ENCODE measurements at regions not wholly inside any gene's neighbourhood (a gene's known extent, or its start where the extent isn't known, plus 50 kb on each side); places are given as distances from the start of the nearest gene placed in this dataset.

DNA sequence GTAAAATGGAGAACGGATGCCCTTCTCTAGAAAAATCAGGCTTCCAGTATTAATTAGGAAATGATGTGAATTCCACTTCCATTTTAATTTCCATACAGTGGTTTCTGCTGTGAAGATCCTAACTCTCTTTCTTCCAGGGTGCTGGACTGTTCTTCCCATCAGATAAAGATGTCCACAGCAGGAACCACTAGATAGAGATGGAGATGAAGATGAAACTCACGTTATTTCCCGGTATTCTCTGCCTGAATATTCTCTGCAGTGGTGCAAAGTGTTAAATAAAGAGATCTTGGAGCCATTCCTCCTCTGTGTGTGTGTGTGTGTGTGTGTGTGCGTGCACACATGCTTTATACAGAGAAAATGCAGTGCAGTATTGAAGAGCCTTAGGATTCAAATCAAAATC is 727.5 kb downstream of the KCNJ2 start:
- H3K27me3 ChIP-seq, result no peaks in the 10 kb centered on the region
- H3K9me3 ChIP-seq, result no peaks in the 10 kb centered on the region
- H3K27ac ChIP-seq, result no peak overlapping the region
- no peak for DNase-seq (ENCODE audit: extremely low spot score in 2 of 2)
- intact Hi-C loops (cut with DNase I), result no loop called here
- H3K36me3 ChIP-seq, result no peaks in the 10 kb centered on the region
- no peak overlapping the region for H3K4me3 ChIP-seq
- TF ChIP-seq POLR2AphosphoS5 (IDR thresholded peaks at IDR 0.05; ENCODE audit: insufficient read depth in 1 of 2, low read depth in 1 of 2) (no peak), POLR2A (IDR thresholded peaks at IDR 0.05) (no peak)
- TF ChIP-seq, protein P1, sequence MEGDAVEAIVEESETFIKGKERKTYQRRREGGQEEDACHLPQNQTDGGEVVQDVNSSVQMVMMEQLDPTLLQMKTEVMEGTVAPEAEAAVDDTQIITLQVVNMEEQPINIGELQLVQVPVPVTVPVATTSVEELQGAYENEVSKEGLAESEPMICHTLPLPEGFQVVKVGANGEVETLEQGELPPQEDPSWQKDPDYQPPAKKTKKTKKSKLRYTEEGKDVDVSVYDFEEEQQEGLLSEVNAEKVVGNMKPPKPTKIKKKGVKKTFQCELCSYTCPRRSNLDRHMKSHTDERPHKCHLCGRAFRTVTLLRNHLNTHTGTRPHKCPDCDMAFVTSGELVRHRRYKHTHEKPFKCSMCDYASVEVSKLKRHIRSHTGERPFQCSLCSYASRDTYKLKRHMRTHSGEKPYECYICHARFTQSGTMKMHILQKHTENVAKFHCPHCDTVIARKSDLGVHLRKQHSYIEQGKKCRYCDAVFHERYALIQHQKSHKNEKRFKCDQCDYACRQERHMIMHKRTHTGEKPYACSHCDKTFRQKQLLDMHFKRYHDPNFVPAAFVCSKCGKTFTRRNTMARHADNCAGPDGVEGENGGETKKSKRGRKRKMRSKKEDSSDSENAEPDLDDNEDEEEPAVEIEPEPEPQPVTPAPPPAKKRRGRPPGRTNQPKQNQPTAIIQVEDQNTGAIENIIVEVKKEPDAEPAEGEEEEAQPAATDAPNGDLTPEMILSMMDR (IDR thresholded peaks at IDR 0.05), result no peak
- H3K4me1 ChIP-seq, result no peaks in the 10 kb centered on the region

GRCh38 chr17:70897446-70897845 is 728.1 kb downstream of the KCNJ2 start:
- no peaks in the 10 kb centered on the region for H3K36me3 ChIP-seq
- DNase-seq (ENCODE audit: extremely low spot score in 2 of 2), result no peak
- no peaks in the 10 kb centered on the region for H3K4me1 ChIP-seq
- H3K27ac ChIP-seq, result no peak overlapping the region
- intact Hi-C loops (cut with DNase I), result no loop called here
- TF ChIP-seq POLR2AphosphoS5 (IDR thresholded peaks at IDR 0.05; ENCODE audit: insufficient read depth in 1 of 2, low read depth in 1 of 2), result no peak
- TF ChIP-seq POLR2A (IDR thresholded peaks at IDR 0.05), result no peak
- no peak overlapping the region for H3K4me3 ChIP-seq
- no peaks in the 10 kb centered on the region for H3K27me3 ChIP-seq
- H3K9me3 ChIP-seq, result no peaks in the 10 kb centered on the region

DNA sequence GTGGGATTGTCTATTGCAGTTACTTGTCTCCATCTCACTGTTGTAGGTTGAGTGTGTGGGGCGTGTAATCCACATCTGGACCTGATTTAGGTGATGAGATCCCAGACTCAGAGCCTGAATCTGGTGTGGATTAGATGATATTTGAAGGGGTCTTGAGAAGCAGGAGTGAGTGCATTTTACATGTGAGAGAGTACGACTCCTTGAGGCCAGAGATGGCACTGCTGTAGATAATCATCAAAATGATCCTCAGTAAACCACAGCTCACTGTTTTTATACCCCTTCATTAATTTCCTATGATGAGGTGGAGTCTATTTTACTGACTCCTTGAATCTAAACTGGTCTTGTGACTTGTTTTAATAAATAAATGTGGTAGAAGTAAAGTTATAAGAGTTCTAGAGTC is 732.5 kb downstream of the KCNJ2 start:
- no peaks in the 10 kb centered on the region for H3K36me3 ChIP-seq
- H3K27me3 ChIP-seq, result no peaks in the 10 kb centered on the region
- TF ChIP-seq, protein P1 (IDR thresholded peaks at IDR 0.05), result no peak
- TF ChIP-seq POLR2A (IDR thresholded peaks at IDR 0.05), result no peak
- TF ChIP-seq POLR2AphosphoS5 (IDR thresholded peaks at IDR 0.05; ENCODE audit: insufficient read depth in 1 of 2, low read depth in 1 of 2), result no peak

DNA sequence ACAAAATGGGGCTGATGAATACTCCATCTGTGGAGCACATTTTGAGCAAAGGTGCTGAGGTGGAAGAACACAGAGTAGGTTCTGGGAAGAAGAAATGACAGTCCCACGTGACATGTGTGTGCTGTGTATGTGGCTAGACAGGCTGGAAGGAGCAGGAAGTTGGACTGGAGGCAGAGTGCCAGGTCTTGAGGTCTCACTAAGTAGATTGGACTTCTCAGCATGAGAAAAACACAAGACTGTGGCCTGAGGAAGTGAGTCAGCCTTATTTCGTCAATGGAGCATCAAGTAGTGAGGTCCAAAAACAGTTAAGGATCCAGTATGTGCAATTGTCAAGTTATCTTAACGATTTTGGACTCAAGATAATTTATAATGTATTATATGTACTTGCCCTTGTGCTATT is 736.5 kb downstream of the KCNJ2 start:
- no peak for DNase-seq (ENCODE audit: extremely low spot score in 2 of 2)
- Histone ChIP-seq H3K4me1 (no peaks in the 10 kb centered on the region), H3K9me3 (no peaks in the 10 kb centered on the region), H3K27ac (no peak overlapping the region), H3K27me3 (no peaks in the 10 kb centered on the region), H3K36me3 (no peaks in the 10 kb centered on the region), H3K4me3 (no peak overlapping the region)
- intact Hi-C loops (cut with DNase I), result loop anchor here (5.0 kb wide), 1 partner anchor 1443 kb away; no protein-coding TSS in a partner anchor
- no peak for TF ChIP-seq POLR2AphosphoS5 (IDR thresholded peaks at IDR 0.05; ENCODE audit: insufficient read depth in 1 of 2, low read depth in 1 of 2)
- TF ChIP-seq POLR2A (IDR thresholded peaks at IDR 0.05), result no peak

More for the DNA sequence above, 732.5 kb downstream of the KCNJ2 start:
- H3K4me1 ChIP-seq, result no peaks in the 10 kb centered on the region
- no peak overlapping the region for H3K4me3 ChIP-seq
- H3K9me3 ChIP-seq, result no peaks in the 10 kb centered on the region
- DNase-seq (ENCODE audit: extremely low spot score in 2 of 2), result no peak
- intact Hi-C loops (cut with DNase I), result no loop called here
- H3K27ac ChIP-seq, result no peak overlapping the region

DNA sequence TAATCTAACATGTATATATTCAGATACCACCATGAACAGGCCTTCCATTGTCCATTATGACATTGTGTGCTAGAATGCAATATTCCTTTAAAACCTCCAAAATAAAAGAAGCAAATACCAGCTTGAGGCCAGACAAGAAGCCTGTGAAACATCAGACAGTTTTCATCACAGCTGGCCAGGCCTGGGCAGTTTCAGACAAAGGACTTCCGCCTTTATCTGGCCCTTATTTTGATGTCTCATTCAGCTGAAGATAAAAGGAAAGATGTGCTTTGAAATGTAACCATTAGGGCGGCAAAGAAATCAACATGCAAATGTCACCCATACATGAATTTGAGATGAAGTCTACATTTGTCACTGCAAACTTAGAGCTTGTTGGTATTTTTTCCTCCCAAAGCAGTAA is 737.5 kb downstream of the KCNJ2 start:
- Histone ChIP-seq H3K4me3 (no peak overlapping the region), H3K27ac (no peak overlapping the region), H3K9me3 (no peaks in the 10 kb centered on the region), H3K36me3 (no peaks in the 10 kb centered on the region), H3K4me1 (no peaks in the 10 kb centered on the region), H3K27me3 (no peaks in the 10 kb centered on the region)
- no peak for TF ChIP-seq POLR2AphosphoS5 (IDR thresholded peaks at IDR 0.05; ENCODE audit: insufficient read depth in 1 of 2, low read depth in 1 of 2)
- TF ChIP-seq POLR2A (IDR thresholded peaks at IDR 0.05), result no peak
- TF ChIP-seq, protein P1 (IDR thresholded peaks at IDR 0.05), result no peak
- DNase-seq (ENCODE audit: extremely low spot score in 2 of 2), result no peak
- intact Hi-C loops (cut with DNase I), result loop anchor here (5.0 kb wide), 1 partner anchor 1445 kb away; no protein-coding TSS in a partner anchor

GRCh38 chr17:70912716-70913485 is 743.6 kb downstream of the KCNJ2 start:
- Histone ChIP-seq H3K4me1 (no peaks in the 10 kb centered on the region), H3K27me3 (no peaks in the 10 kb centered on the region), H3K27ac (no peak overlapping the region), H3K4me3 (no peak overlapping the region), H3K36me3 (no peaks in the 10 kb centered on the region), H3K9me3 (no peaks in the 10 kb centered on the region)
- TF ChIP-seq, protein P1 (IDR thresholded peaks at IDR 0.05), result no peak
- TF ChIP-seq POLR2AphosphoS5 (IDR thresholded peaks at IDR 0.05; ENCODE audit: insufficient read depth in 1 of 2, low read depth in 1 of 2) (no peak), POLR2A (IDR thresholded peaks at IDR 0.05) (no peak)
- intact Hi-C loops (cut with DNase I), result no loop called here
- DNase-seq (ENCODE audit: extremely low spot score in 2 of 2), result no peak

Measured in vagina (tissue), 2 donors.